Hepatic stellate cell (primary cell): ENCODE measurements at regions not wholly inside any gene's neighbourhood (a gene's known extent, or its start where the extent isn't known, plus 50 kb on each side); places are given as distances from the start of the nearest gene placed in this dataset.
"Not testable (repeated sequence)": the region's sequence is repeated elsewhere in the genome, so short reads cannot be mapped to it uniquely, and the experiment has no call there.

Experiments
- DNase-seq: peaks from one replicate; pipeline ENCODE4 v3.0.0; 2011; ENCODE audit warnings: low spot score

- no peak for DNase-seq
Measured at GRCh38 chr7:77484785-77485184, 52.3 kb upstream of the PTPN12 start.

GRCh38 chr7:77482015-77482414 is 55.1 kb upstream of the PTPN12 start:
- DNase-seq = no peak

- DNase-seq = no peak
Measured at GRCh38 chr7:77481615-77482014, 55.5 kb upstream of the PTPN12 start.

GRCh38 chr7:77480102-77480627 is 56.9 kb upstream of the PTPN12 start:
- not testable (repeated sequence) for DNase-seq

- peak; percentile 14 for DNase-seq
Measured at GRCh38 chr7:77479536-77480088, 57.5 kb upstream of the PTPN12 start.

GRCh38 chr7:77476871-77477270 is 60.2 kb upstream of the PTPN12 start:
- DNase-seq = no peak

- DNase-seq = no peak
Measured at GRCh38 chr7:77475181-77475580, 59.0 kb upstream of the GSAP start.

GRCh38 chr7:77474756-77475155 is 58.6 kb upstream of the GSAP start:
- DNase-seq = no peak

- no peak for DNase-seq
Measured at GRCh38 chr7:77473229-77474005, 57.3 kb upstream of the GSAP start.

GRCh38 chr7:77469927-77470326 is 53.8 kb upstream of the GSAP start:
- DNase-seq = no peak

GRCh38 chr7:77467408-77467807 is 51.3 kb upstream of the GSAP start:
- no peak for DNase-seq

- no peak for DNase-seq
Measured at GRCh38 chr7:77466450-77466849, 50.3 kb upstream of the GSAP start.
